Thyroid gland (tissue), 4 donors: ENCODE measurements at regions not wholly inside any gene's neighbourhood (a gene's known extent, or its start where the extent isn't known, plus 50 kb on each side); places are given as distances from the start of the nearest gene placed in this dataset.

Experiments
- DNase-seq, 2 donors: peaks; one replicate each; pipeline ENCODE4 v3.0.0-alpha.2; 2019
- H3K27ac ChIP-seq, 3 donors: fragments of 200-600 bp; sonication (generic); 1 replicate in 2 of 3; 2 replicates in 1 of 3; pipeline ENCODE4 v1.5.1; 2016 to 2019; ENCODE audit warnings: mild to moderate bottlenecking in 1 of 3, moderate library complexity in 1 of 3
- H3K27me3 ChIP-seq: fragments of 200-600 bp; sonication (generic); one replicate; pipeline ENCODE4 v1.5.1; 2019
- H3K36me3 ChIP-seq, 2 donors: fragments of 200-600 bp; sonication (generic); one replicate each; pipeline ENCODE4 v1.5.1; 2016 to 2019
- H3K4me1 ChIP-seq, 2 donors: fragments of 200-600 bp; sonication (generic); one replicate each; pipeline ENCODE4 v1.5.1; 2017 to 2019
- H3K4me3 ChIP-seq, 3 donors: fragments of 200-600 bp; sonication (generic); replicated peaks in 1 of 3; 1 replicate in 2 of 3; 2 replicates in 1 of 3; pipeline ENCODE4 v1.5.1; 2016; ENCODE audit warnings: mild to moderate bottlenecking in 1 of 3
- H3K9me3 ChIP-seq: fragments of 200-600 bp; sonication (generic); one replicate; pipeline ENCODE4 v1.5.1; 2017
- POLR2A ChIP-seq, 2 donors: fragments of 450-650 bp; IDR thresholded peaks; one replicate each; pipeline ENCODE4 v1.6.1; 2017; ENCODE audit warnings: antibody characterized with exemption in 2 of 2, mild to moderate bottlenecking in 2 of 2, moderate library complexity in 1 of 2
- WGBS, 2 donors: methylation state at CpG; one replicate each; pipeline ENCODE4 v1.1.5; 2017; 5-methylcytosine and 5-hydroxymethylcytosine counted together
- intact Hi-C: fragments of 100-400 bp; cut with DNase I; formaldehyde crosslinking; loops from one replicate; pipeline ENCODE4 v1.15.1; 2023
- TF ChIP-seq, protein P1 (sequence below), 6 experiments: fragments of 200-600 bp in 3 of 6; fragments of 450-650 bp in 3 of 6; sonication (generic) in 3 of 6; IDR thresholded peaks; one replicate each; pipeline ENCODE4 v1.5.1; 2016 to 2019; ENCODE audit warnings: antibody characterized with exemption in 6 of 6, mild to moderate bottlenecking in 2 of 6, inconsistent platforms in 1 of 6, moderate library complexity in 1 of 6

DNA sequence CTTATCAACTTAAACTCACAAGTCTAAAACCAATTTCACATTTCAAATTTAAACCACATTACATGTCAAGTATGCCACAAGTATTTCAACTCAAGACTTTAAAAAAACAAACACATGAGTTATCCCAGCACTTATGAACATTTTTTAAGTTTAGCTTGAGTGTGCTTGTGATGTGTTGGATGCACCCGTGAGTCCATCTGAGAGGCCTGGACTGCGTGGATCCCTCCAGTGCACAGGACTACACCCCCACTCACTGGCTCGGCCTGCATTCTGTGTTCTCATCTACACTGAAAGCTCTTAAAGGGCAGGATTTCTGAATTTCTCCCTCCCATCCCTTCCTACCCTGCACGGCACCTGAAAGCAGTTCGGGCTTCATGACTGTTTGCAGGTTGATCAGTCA is 128.8 kb upstream of the CD93 start:
- no peaks in the 10 kb centered on the region for H3K9me3 ChIP-seq
- H3K4me1 ChIP-seq, result peaks cover 8 to 11% of the 10 kb centered on the region in 2 donors
- DNase-seq, result peak; percentile 82 to 84
- 53 to 55% methylated on average over 5 of the region's 5 CpGs for WGBS, 2 donors
- H3K36me3 ChIP-seq, result no peaks in the 10 kb centered on the region
- no peaks in the 10 kb centered on the region for H3K27me3 ChIP-seq
- TF ChIP-seq, protein P1, sequence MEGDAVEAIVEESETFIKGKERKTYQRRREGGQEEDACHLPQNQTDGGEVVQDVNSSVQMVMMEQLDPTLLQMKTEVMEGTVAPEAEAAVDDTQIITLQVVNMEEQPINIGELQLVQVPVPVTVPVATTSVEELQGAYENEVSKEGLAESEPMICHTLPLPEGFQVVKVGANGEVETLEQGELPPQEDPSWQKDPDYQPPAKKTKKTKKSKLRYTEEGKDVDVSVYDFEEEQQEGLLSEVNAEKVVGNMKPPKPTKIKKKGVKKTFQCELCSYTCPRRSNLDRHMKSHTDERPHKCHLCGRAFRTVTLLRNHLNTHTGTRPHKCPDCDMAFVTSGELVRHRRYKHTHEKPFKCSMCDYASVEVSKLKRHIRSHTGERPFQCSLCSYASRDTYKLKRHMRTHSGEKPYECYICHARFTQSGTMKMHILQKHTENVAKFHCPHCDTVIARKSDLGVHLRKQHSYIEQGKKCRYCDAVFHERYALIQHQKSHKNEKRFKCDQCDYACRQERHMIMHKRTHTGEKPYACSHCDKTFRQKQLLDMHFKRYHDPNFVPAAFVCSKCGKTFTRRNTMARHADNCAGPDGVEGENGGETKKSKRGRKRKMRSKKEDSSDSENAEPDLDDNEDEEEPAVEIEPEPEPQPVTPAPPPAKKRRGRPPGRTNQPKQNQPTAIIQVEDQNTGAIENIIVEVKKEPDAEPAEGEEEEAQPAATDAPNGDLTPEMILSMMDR (IDR thresholded peaks at IDR 0.05), result no peak
- TF ChIP-seq POLR2A (IDR thresholded peaks at IDR 0.05), result no peak
- H3K27ac ChIP-seq, result peak overlapping the region in 2 of 3 donors; percentile 15 to 48
- H3K4me3 ChIP-seq, result no peak overlapping the region
- intact Hi-C loops, result no loop called here

DNA sequence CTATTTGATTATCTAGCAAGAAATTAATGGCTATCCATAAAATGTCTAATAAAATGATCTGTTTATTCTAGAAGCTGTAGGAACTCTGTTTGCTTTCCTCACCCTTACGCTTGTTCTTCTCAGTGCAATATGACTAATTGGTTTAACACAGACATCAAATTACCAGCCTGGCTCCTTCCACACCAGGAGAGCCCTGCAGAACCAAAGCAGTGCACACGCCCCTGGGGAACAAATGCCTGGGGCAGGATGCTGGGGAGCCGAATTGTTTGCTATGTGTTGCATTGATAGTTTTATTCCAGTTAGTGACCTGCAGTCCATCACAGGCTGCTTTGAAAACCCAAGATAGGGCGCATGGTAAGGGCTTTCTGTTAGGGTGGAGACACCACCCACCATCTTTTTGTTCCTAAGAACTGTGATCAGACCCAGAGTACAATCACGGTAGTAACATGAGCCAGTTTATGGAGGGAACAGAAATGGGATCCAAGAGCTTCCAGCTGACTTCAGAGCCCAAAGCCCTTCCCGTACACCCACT is 126.4 kb upstream of the CD93 start:
- no peaks in the 10 kb centered on the region for H3K27me3 ChIP-seq
- peaks cover 8 to 11% of the 10 kb centered on the region in 2 donors for H3K4me1 ChIP-seq
- no peaks in the 10 kb centered on the region for H3K36me3 ChIP-seq
- no peaks in the 10 kb centered on the region for H3K9me3 ChIP-seq
- no peak overlapping the region for H3K4me3 ChIP-seq
- 64 to 88% methylated on average over 6 of the region's 6 CpGs for WGBS, 2 donors
- H3K27ac ChIP-seq, result no peak overlapping the region
- intact Hi-C loops, result no loop called here
- no peak for DNase-seq
- TF ChIP-seq, protein P1 (IDR thresholded peaks at IDR 0.05), result no peak

DNA sequence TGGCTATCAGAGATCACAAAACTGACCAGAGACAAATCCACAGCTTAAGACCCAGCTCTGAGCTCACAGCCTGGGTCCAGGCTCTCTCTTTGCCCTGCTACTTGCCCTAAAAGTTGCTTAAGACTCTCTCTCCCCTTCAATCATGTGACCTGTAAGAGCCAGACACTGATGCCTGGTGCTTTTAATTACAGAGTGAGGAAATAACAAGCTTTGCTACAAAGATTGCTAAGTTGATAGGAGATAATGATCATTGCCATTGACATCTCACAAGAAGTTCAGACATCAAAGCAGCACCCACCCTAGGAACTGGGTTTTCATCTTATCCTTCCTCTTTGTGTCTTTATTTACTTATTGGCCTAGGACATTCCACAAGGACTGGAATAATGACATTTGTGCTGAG is 125.9 kb upstream of the CD93 start:
- Histone ChIP-seq H3K27me3 (no peaks in the 10 kb centered on the region), H3K27ac (no peak overlapping the region), H3K36me3 (no peaks in the 10 kb centered on the region), H3K9me3 (no peaks in the 10 kb centered on the region), H3K4me1 (peaks cover 10 to 12% of the 10 kb centered on the region in 2 donors), H3K4me3 (no peak overlapping the region)
- TF ChIP-seq POLR2A (IDR thresholded peaks at IDR 0.05), result no peak
- TF ChIP-seq, protein P1 (IDR thresholded peaks at IDR 0.05), result no peak
- intact Hi-C loops, result no loop called here
- no peak for DNase-seq

DNA sequence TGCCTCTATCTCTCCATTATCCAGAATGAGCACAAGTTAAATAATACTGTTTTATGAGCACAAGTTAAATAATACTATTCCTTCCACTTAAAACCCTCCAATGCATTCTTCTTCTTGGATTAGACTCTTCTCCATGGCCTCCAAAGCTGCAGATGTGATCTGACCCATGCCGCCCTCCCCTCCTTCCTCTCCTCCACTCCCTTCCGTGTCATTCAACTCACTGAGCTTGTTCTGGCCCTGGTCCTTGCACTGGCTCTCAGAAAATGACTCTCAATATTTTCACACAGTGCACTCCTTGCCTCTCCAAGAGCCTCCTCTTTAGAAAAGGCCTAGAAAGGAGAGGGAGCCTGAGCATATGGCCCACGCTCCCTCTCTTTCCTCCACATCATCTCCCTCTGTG is 125.0 kb upstream of the CD93 start:
- no peaks in the 10 kb centered on the region for H3K27me3 ChIP-seq
- TF ChIP-seq POLR2A (IDR thresholded peaks at IDR 0.05), result no peak
- TF ChIP-seq, protein P1 (IDR thresholded peaks at IDR 0.05), result no peak
- peaks cover 18 to 20% of the 10 kb centered on the region in 2 donors for H3K4me1 ChIP-seq
- H3K27ac ChIP-seq, result no peak overlapping the region
- no peaks in the 10 kb centered on the region for H3K36me3 ChIP-seq
- 77 to 87% methylated on average over 3 of the region's 3 CpGs for WGBS, 2 donors
- intact Hi-C loops, result no loop called here
- H3K4me3 ChIP-seq, result no peak overlapping the region
- no peak for DNase-seq
- H3K9me3 ChIP-seq, result no peaks in the 10 kb centered on the region

GRCh38 chr20:23207826-23208540 is 121.9 kb upstream of the CD93 start:
- Histone ChIP-seq H3K27me3 (no peaks in the 10 kb centered on the region), H3K27ac (no peak overlapping the region), H3K4me3 (no peak overlapping the region), H3K9me3 (no peaks in the 10 kb centered on the region), H3K36me3 (no peaks in the 10 kb centered on the region), H3K4me1 (peaks cover 24 to 26% of the 10 kb centered on the region in 2 donors)
- TF ChIP-seq, protein P1 (IDR thresholded peaks at IDR 0.05), result no peak
- TF ChIP-seq POLR2A (IDR thresholded peaks at IDR 0.05), result no peak
- no peak for DNase-seq
- intact Hi-C loops, result no loop called here
- WGBS, 2 donors, result 50 to 92% methylated on average over 1 of the region's 1 CpG
